GM12878 (cell line): ENCODE measurements at regions not wholly inside any gene's neighbourhood (a gene's known extent, or its start where the extent isn't known, plus 50 kb on each side); places are given as distances from the start of the nearest gene placed in this dataset.

Experiments used
- ATAC-seq: fragments of 200-7000 bp; cut with Tn5 transposase; 3 replicates; pipeline ENCODE4 v1.9.1; 2020; ENCODE audit warnings: mild to moderate bottlenecking, moderate library complexity
- BruUV-seq: library from RNA; stranded (reverse); fragments of 400-500 nt; replicated peaks from 2 replicates; lab custom pipeline; 2021; lab: Mats Ljungman, UMichigan
- CTCF ChIA-PET: fragments of 300-600 bp; sonication (Branson Sonifier 250); formaldehyde crosslinking; extraction: SDS; loops from one replicate; lab custom pipeline; 2021; ENCODE audit warnings: inconsistent platforms; lab: Yijun Ruan, JAX
- POLR2A ChIA-PET: fragments of 350-600 bp; formaldehyde crosslinking; extraction: SDS; loops from one replicate; lab custom pipeline; 2021; ENCODE audit warnings: inconsistent platforms; lab: Charles Lee
- RAD21 ChIA-PET: fragments of 300-600 bp; sonication (Branson Sonifier 250); formaldehyde crosslinking; loops from one replicate; lab custom pipeline; 2023; ENCODE audit warnings: antibody characterized with exemption; ENCODE audit not compliant: unreplicated experiment; lab: Charles Lee
- SMC1A ChIA-PET: fragments of 300-600 bp; sonication (Branson Sonifier 250); formaldehyde crosslinking; loops from one replicate; lab custom pipeline; 2023; ENCODE audit not compliant: unreplicated experiment, uncharacterized antibody; lab: Charles Lee
- DNase-seq: peaks from one replicate; pipeline ENCODE4 v3.0.0-alpha.2; 2011; ENCODE audit warnings: low read depth, low spot score
- FAIRE-seq: peaks from 3 replicates; lab custom pipeline; 2011; peaks lifted over from hg19 to GRCh38; lab: Jason Lieb, UNC
- H2AFZ ChIP-seq: 2 replicates; pipeline ENCODE4 v1.6.0; 2011; ENCODE audit warnings: low read depth, low read length, control low read depth; ENCODE audit not compliant: control insufficient read depth
- H3K27ac ChIP-seq: 2 replicates; pipeline ENCODE4 v1.5.1; 2011; ENCODE audit warnings: control low read depth; ENCODE audit not compliant: control insufficient read depth, insufficient read depth
- H3K27me3 ChIP-seq, 2 experiments: replicated peaks in 1 of 2; 2 replicates each; pipeline versions ENCODE4 v1.6.0 to v1.6.1; 2011; ENCODE audit warnings: low read length in 1 of 2; ENCODE audit not compliant: control insufficient read depth in 2 of 2, insufficient read depth in 2 of 2
- H3K36me3 ChIP-seq, 2 experiments: 2 replicates each; pipeline ENCODE4 v1.5.1; 2011; ENCODE audit warnings: low read length in 1 of 2; ENCODE audit not compliant: control insufficient read depth in 2 of 2, insufficient read depth in 2 of 2
- H3K4me1 ChIP-seq: 2 replicates; pipeline ENCODE4 v1.6.1; 2011; ENCODE audit warnings: mild to moderate bottlenecking, low read length, moderate library complexity, mixed read lengths; ENCODE audit not compliant: control insufficient read depth, insufficient read depth
- H3K4me2 ChIP-seq: 2 replicates; pipeline ENCODE4 v1.6.0; 2011; ENCODE audit warnings: control low read depth; ENCODE audit not compliant: control insufficient read depth, insufficient read depth
- H3K4me3 ChIP-seq: fragments of 200-600 bp; sonication (generic); 2 replicates; pipeline ENCODE4 v1.5.1; 2016
- H3K79me2 ChIP-seq: 2 replicates; pipeline ENCODE4 v1.6.0; 2011; ENCODE audit warnings: low read length; ENCODE audit not compliant: control insufficient read depth, insufficient read depth
- H3K9ac ChIP-seq: 2 replicates; pipeline ENCODE4 v1.8.0; 2011; ENCODE audit warnings: low read length, control low read depth, mixed read lengths; ENCODE audit not compliant: control insufficient read depth, insufficient read depth
- H3K9me3 ChIP-seq: replicated peaks from 3 replicates; pipeline ENCODE4 v1.5.1; 2011; ENCODE audit warnings: mild to moderate bottlenecking, low read length; ENCODE audit not compliant: control insufficient read depth, insufficient read depth
- H4K20me1 ChIP-seq: 2 replicates; pipeline ENCODE4 v1.6.0; 2011; ENCODE audit not compliant: control insufficient read depth, insufficient read depth
- BCL3 ChIP-seq: IDR thresholded peaks from 2 replicates; pipeline ENCODE4 v1.6.1; 2011; ENCODE audit warnings: borderline replicate concordance, low read depth, mild to moderate bottlenecking, moderate library complexity, low read length; ENCODE audit not compliant: insufficient read depth, poor library complexity, severe bottlenecking
- BRCA1 ChIP-seq: IDR thresholded peaks from 2 replicates; pipeline ENCODE4 v1.6.1; 2011; ENCODE audit warnings: low read depth, low read length, improper control_type of control experiment
- CHD1 ChIP-seq: IDR thresholded peaks from 2 replicates; pipeline ENCODE4 v1.6.1; 2012; ENCODE audit warnings: low read depth, low read length, improper control_type of control experiment
- DPF2 ChIP-seq: fragments of 450-650 bp; IDR thresholded peaks from 2 replicates; pipeline ENCODE4 v1.6.1; 2017; ENCODE audit warnings: mild to moderate bottlenecking
- E4F1 ChIP-seq: fragments of 450-650 bp; IDR thresholded peaks from 2 replicates; pipeline ENCODE4 v1.6.1; 2018; ENCODE audit warnings: borderline replicate concordance, mild to moderate bottlenecking; ENCODE audit not compliant: partially characterized antibody
- EED ChIP-seq: sonication (generic); IDR thresholded peaks from 2 replicates; pipeline ENCODE4 v1.6.1; 2016; ENCODE audit warnings: antibody characterized with exemption, low read depth
- FOXM1 ChIP-seq: IDR thresholded peaks from 2 replicates; pipeline ENCODE4 v1.6.1; 2012; ENCODE audit warnings: low read depth, mild to moderate bottlenecking, inconsistent platforms, low read length, moderate library complexity
- HDAC6 ChIP-seq: fragments of 200-600 bp; sonication (generic); IDR thresholded peaks from one replicate; pipeline ENCODE4 v1.8.0; 2017; ENCODE audit warnings: antibody characterized with exemption; ENCODE audit not compliant: unreplicated experiment
- HDGF ChIP-seq: fragments of 450-650 bp; IDR thresholded peaks from 2 replicates; pipeline ENCODE4 v1.6.1; 2016; ENCODE audit warnings: antibody characterized with exemption
- LARP7 ChIP-seq: fragments of 450-650 bp; IDR thresholded peaks from 2 replicates; pipeline ENCODE4 v1.6.1; 2017; ENCODE audit warnings: mild to moderate bottlenecking
- NFIC ChIP-seq: IDR thresholded peaks from 2 replicates; pipeline ENCODE4 v1.6.1; 2012; ENCODE audit warnings: low read depth, mild to moderate bottlenecking, inconsistent platforms, low read length, moderate library complexity
- NR2C2 ChIP-seq: IDR thresholded peaks from 2 replicates; pipeline ENCODE4 v1.6.1; 2011; ENCODE audit warnings: borderline replicate concordance, low read depth; ENCODE audit not compliant: control insufficient read depth, insufficient read length
- NR2F1 ChIP-seq: fragments of 450-650 bp; conservative IDR thresholded peaks from 2 replicates; pipeline ENCODE4 v1.6.1; 2017; ENCODE audit warnings: mild to moderate bottlenecking
- RBBP5 ChIP-seq: fragments of 200-600 bp; sonication (generic); conservative IDR thresholded peaks from 2 replicates; pipeline ENCODE4 v1.6.1; 2016
- SMAD5 ChIP-seq: IDR thresholded peaks from 2 replicates; pipeline ENCODE4 v1.6.1; 2016; ENCODE audit warnings: antibody characterized with exemption, low read depth
- SP1 ChIP-seq: IDR thresholded peaks from one replicate; pipeline ENCODE4 v1.6.1; 2011; ENCODE audit warnings: low read depth, low read length
- USF2 ChIP-seq: IDR thresholded peaks from 2 replicates; pipeline ENCODE4 v1.6.1; 2011; ENCODE audit warnings: low read depth, low read length, improper control_type of control experiment, borderline replicate concordance
- YY1 ChIP-seq: IDR thresholded peaks from 2 replicates; pipeline ENCODE4 v1.6.1; 2011; ENCODE audit warnings: low read depth, mild to moderate bottlenecking, low read length
- WGBS: methylation state at CpG from one replicate; pipeline ENCODE4 v1.1.6; 2016; ENCODE audit warnings: low lambda C conversion rate; ENCODE audit not compliant: insufficient replicate concordance, insufficient coverage; ENCODE audit errors: missing lambda C conversion rate; 5-methylcytosine and 5-hydroxymethylcytosine counted together
- in situ Hi-C: fragments of 300-500 bp; cut with MboI; formaldehyde crosslinking; loops from 9 replicates; pipeline ENCODE4 v1.14.3; 2018; ENCODE audit warnings: mixed read lengths
- intact Hi-C: fragments of 100-400 bp; cut with micrococcal nuclease; formaldehyde crosslinking; loops from one replicate; pipeline ENCODE4 v1.14.2; 2022; ENCODE audit not compliant: unreplicated experiment

GRCh38 chr10:84838851-84839250, 510.5 kb downstream of the CCSER2 start:
- FAIRE-seq (no peak), DNase-seq (no peak)
- H4K20me1 ChIP-seq: no peaks in the 10 kb centered on the region
- TF ChIP-seq RBBP5 (no peak), YY1 (no peak), DPF2 (no peak), SP1 (no peak), BCL3 (no peak), FOXM1 (no peak), HDGF (no peak), CHD1 (no peak), NR2C2 (no peak), E4F1 (no peak), USF2 (no peak), EED (no peak), HDAC6 (no peak), BRCA1 (no peak), SMAD5 (no peak), LARP7 (no peak), NR2F1 (no peak), NFIC (no peak)
- TF ChIP-seq, all 136 proteins: peak for 0
- H3K9me3 ChIP-seq: no peaks in the 10 kb centered on the region
- no peak overlapping the region for H2AFZ ChIP-seq
- POLR2A ChIA-PET: no interaction called here
- 61% methylated on average over 6 of the region's 6 CpGs for WGBS
- RAD21 ChIA-PET: no interaction called here
- SMC1A ChIA-PET: no interaction called here
- no peak overlapping the region for H3K4me2 ChIP-seq
- no peaks in the 10 kb centered on the region for H3K4me1 ChIP-seq
- intact Hi-C loops (no loop called here), in situ Hi-C loops (no loop called here)
- no peak overlapping the region for H3K4me3 ChIP-seq
- no peaks in the 10 kb centered on the region; a peak in 1 of 4 replicates for H3K27me3 ChIP-seq
- no peaks in the 10 kb centered on the region for H3K79me2 ChIP-seq
- H3K9ac ChIP-seq: no peak overlapping the region
- H3K27ac ChIP-seq: no peak overlapping the region
- no TSS peak for BruUV-seq
- ATAC-seq: no peak
- no peaks in the 10 kb centered on the region for H3K36me3 ChIP-seq
- CTCF ChIA-PET: no interaction called here
